DND-41 (cell line): ENCODE measurements at regions not wholly inside any gene's neighbourhood (a gene's known extent, or its start where the extent isn't known, plus 50 kb on each side); places are given as distances from the start of the nearest gene placed in this dataset.

Experiments
- ATAC-seq: fragments of 200-7000 bp; cut with Tn5 transposase; 3 replicates; pipeline ENCODE4 v1.9.1; 2021; ENCODE audit warnings: low read depth; ENCODE audit not compliant: insufficient read depth
- DNase-seq: peaks from one replicate; pipeline ENCODE4 v3.0.0-alpha.2; 2020
- H2AFZ ChIP-seq: 2 replicates; pipeline ENCODE4 v1.6.0; 2012; ENCODE audit warnings: low read depth, low read length
- H3K27ac ChIP-seq: 2 replicates; pipeline ENCODE4 v1.5.1; 2012; ENCODE audit warnings: low read length, inconsistent platforms
- H3K27me3 ChIP-seq: fragments of 200-600 bp; sonication (generic); 2 replicates; pipeline ENCODE4 v1.6.0; 2012; ENCODE audit warnings: low read length, mild to moderate bottlenecking, inconsistent platforms; ENCODE audit not compliant: insufficient read depth, poor library complexity
- H3K36me3 ChIP-seq: 2 replicates; pipeline ENCODE4 v1.5.1; 2012; ENCODE audit warnings: low read length, inconsistent platforms; ENCODE audit not compliant: insufficient read depth
- H3K4me1 ChIP-seq: 2 replicates; pipeline ENCODE4 v1.5.1; 2012; ENCODE audit warnings: mild to moderate bottlenecking, low read length; ENCODE audit not compliant: insufficient read depth
- H3K4me2 ChIP-seq: 2 replicates; pipeline ENCODE4 v1.6.0; 2012; ENCODE audit warnings: mild to moderate bottlenecking, moderate library complexity, low read length, inconsistent platforms; ENCODE audit not compliant: insufficient read depth
- H3K4me3 ChIP-seq, 2 experiments: fragments of 200-600 bp in 1 of 2; shearing (Covaris generic) in 1 of 2; 2 replicates each; pipeline ENCODE4 v1.5.1; 2012 to 2016; ENCODE audit warnings: inconsistent platforms in 2 of 2, low read length in 2 of 2, mild to moderate bottlenecking in 2 of 2, low read depth in 1 of 2, moderate library complexity in 1 of 2
- H3K79me2 ChIP-seq: 2 replicates; pipeline ENCODE4 v1.6.0; 2012; ENCODE audit warnings: low read length, inconsistent platforms; ENCODE audit not compliant: insufficient read depth
- H3K9ac ChIP-seq: 2 replicates; pipeline ENCODE4 v1.6.0; 2012; ENCODE audit warnings: low read depth, mild to moderate bottlenecking, inconsistent platforms, low read length, moderate library complexity
- H3K9me3 ChIP-seq: 2 replicates; pipeline ENCODE4 v1.5.1; 2012; ENCODE audit warnings: low read length, moderate library complexity, mild to moderate bottlenecking, inconsistent platforms; ENCODE audit not compliant: insufficient read depth, severe bottlenecking
- H4K20me1 ChIP-seq: 2 replicates; pipeline ENCODE4 v1.6.0; 2012; ENCODE audit warnings: low read length; ENCODE audit not compliant: insufficient read depth
- EZH2 ChIP-seq: IDR thresholded peaks from 3 replicates; pipeline ENCODE4 v1.6.1; 2012; ENCODE audit warnings: borderline replicate concordance, low read depth, mild to moderate bottlenecking, moderate library complexity, low read length, inconsistent platforms; ENCODE audit not compliant: severe bottlenecking
- TF ChIP-seq, protein P1 (sequence below): IDR thresholded peaks from 2 replicates; pipeline ENCODE4 v1.5.1; 2012; ENCODE audit warnings: borderline replicate concordance, low read length, moderate library complexity, mild to moderate bottlenecking; ENCODE audit not compliant: poor library complexity, severe bottlenecking; ENCODE audit errors: extremely low read depth

GRCh38 chr21:21632926-21633325, 634.7 kb downstream of the NCAM2 start:
- no peak overlapping the region for H3K27ac ChIP-seq

GRCh38 chr21:21661741-21662140, 663.5 kb downstream of the NCAM2 start:
- ATAC-seq (no peak), DNase-seq (no peak)
- Histone ChIP-seq H3K36me3 (no peaks in the 10 kb centered on the region), H3K9ac (no peak overlapping the region), H3K9me3 (no peaks in the 10 kb centered on the region), H4K20me1 (no peaks in the 10 kb centered on the region), H3K79me2 (no peaks in the 10 kb centered on the region), H3K4me1 (no peaks in the 10 kb centered on the region), H3K4me2 (no peak overlapping the region), H3K27me3 (no peaks in the 10 kb centered on the region), H2AFZ (peak overlapping the region; percentile 25; the same call in 1 of the 2 replicates), H3K27ac (no peak overlapping the region), H3K4me3 (no peak overlapping the region)
- TF ChIP-seq, protein P1, sequence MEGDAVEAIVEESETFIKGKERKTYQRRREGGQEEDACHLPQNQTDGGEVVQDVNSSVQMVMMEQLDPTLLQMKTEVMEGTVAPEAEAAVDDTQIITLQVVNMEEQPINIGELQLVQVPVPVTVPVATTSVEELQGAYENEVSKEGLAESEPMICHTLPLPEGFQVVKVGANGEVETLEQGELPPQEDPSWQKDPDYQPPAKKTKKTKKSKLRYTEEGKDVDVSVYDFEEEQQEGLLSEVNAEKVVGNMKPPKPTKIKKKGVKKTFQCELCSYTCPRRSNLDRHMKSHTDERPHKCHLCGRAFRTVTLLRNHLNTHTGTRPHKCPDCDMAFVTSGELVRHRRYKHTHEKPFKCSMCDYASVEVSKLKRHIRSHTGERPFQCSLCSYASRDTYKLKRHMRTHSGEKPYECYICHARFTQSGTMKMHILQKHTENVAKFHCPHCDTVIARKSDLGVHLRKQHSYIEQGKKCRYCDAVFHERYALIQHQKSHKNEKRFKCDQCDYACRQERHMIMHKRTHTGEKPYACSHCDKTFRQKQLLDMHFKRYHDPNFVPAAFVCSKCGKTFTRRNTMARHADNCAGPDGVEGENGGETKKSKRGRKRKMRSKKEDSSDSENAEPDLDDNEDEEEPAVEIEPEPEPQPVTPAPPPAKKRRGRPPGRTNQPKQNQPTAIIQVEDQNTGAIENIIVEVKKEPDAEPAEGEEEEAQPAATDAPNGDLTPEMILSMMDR: no peak
- TF ChIP-seq EZH2: no peak

More at GRCh38 chr21:21632926-21633325, 634.7 kb downstream of the NCAM2 start:
- H3K4me3 ChIP-seq: no peak overlapping the region
- TF ChIP-seq, protein P1: no peak
- no peak for TF ChIP-seq EZH2
- H3K79me2 ChIP-seq: no peaks in the 10 kb centered on the region
- ATAC-seq (no peak), DNase-seq (no peak)
- H3K9ac ChIP-seq: no peak overlapping the region
- no peaks in the 10 kb centered on the region for H3K4me1 ChIP-seq
- no peaks in the 10 kb centered on the region for H3K27me3 ChIP-seq
- H3K4me2 ChIP-seq: no peak overlapping the region
- H2AFZ ChIP-seq: no peak overlapping the region
- H3K36me3 ChIP-seq: no peaks in the 10 kb centered on the region
- peaks cover 8% of the 10 kb centered on the region for H3K9me3 ChIP-seq
- H4K20me1 ChIP-seq: no peaks in the 10 kb centered on the region

GRCh38 chr21:21662776-21663175, 664.6 kb downstream of the NCAM2 start:
- Histone ChIP-seq H3K36me3 (no peaks in the 10 kb centered on the region), H3K4me3 (no peak overlapping the region), H3K9me3 (no peaks in the 10 kb centered on the region), H3K4me1 (no peaks in the 10 kb centered on the region), H3K27me3 (no peaks in the 10 kb centered on the region), H2AFZ (no peak overlapping the region), H4K20me1 (no peaks in the 10 kb centered on the region), H3K27ac (no peak overlapping the region), H3K9ac (no peak overlapping the region), H3K4me2 (no peak overlapping the region), H3K79me2 (no peaks in the 10 kb centered on the region)
- DNase-seq (no peak), ATAC-seq (no peak)
- TF ChIP-seq, protein P1: no peak
- no peak for TF ChIP-seq EZH2

GRCh38 chr21:21664871-21665270, 666.7 kb downstream of the NCAM2 start:
- ATAC-seq: no peak
- TF ChIP-seq, protein P1: no peak
- TF ChIP-seq EZH2: no peak

More at GRCh38 chr21:21664871-21665270, 666.7 kb downstream of the NCAM2 start:
- no peaks in the 10 kb centered on the region for H3K36me3 ChIP-seq
- H3K4me1 ChIP-seq: no peaks in the 10 kb centered on the region
- H3K4me2 ChIP-seq: no peak overlapping the region
- H3K27ac ChIP-seq: no peak overlapping the region
- H3K9ac ChIP-seq: no peak overlapping the region
- no peak overlapping the region for H3K4me3 ChIP-seq
- DNase-seq: no peak
- no peaks in the 10 kb centered on the region for H4K20me1 ChIP-seq
- no peak overlapping the region for H2AFZ ChIP-seq
- no peaks in the 10 kb centered on the region for H3K79me2 ChIP-seq
- H3K9me3 ChIP-seq: no peaks in the 10 kb centered on the region
- no peaks in the 10 kb centered on the region for H3K27me3 ChIP-seq
